ENCODE measurements at regions not wholly inside any gene's neighbourhood (a gene's known extent, or its start where the extent isn't known, plus 50 kb on each side); places are given as distances from the start of the nearest gene placed in this dataset.

DNA sequence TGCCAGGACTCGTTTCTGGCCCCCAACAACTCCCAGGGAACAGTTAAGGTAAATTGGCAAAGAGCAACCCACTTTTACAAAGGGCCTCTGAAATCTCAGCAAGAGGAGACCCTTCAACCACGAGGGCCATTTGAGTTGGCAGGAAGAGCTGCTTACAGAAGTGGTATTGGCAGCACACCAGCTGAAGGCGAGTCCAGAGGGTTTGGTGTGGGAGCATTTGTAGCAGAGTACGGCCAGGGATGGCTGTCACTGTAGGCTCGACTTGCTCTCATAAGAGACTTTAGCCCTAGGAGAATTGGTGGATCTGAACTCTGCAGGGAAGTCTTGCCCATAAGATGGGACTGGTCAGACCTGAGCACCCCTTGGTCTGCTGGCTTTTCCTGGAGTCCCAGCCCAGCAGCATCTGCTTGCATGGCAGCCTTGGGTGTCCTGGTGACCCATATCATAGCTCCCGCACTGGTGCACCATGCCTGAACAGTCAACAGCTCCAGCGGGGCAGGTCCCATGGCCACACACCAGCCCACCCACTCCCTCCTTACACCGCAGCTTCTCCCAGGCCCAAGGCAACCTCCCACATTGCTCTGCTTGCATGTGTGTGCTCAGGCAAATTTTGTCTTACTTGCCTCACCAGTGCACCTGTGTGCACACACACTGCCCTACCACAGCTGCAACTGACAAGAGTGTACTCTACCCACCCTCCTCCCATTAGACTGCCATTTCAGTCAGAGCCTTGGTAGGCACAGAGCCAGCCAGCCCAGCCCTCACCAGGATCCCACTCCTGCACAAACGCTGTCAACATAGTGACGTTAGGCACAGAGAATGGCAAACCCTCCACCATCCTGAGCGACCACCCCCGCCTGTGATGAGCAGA lies 861.6 kb upstream of the DPPA4 start:
- TF ChIP-seq, protein P1, sequence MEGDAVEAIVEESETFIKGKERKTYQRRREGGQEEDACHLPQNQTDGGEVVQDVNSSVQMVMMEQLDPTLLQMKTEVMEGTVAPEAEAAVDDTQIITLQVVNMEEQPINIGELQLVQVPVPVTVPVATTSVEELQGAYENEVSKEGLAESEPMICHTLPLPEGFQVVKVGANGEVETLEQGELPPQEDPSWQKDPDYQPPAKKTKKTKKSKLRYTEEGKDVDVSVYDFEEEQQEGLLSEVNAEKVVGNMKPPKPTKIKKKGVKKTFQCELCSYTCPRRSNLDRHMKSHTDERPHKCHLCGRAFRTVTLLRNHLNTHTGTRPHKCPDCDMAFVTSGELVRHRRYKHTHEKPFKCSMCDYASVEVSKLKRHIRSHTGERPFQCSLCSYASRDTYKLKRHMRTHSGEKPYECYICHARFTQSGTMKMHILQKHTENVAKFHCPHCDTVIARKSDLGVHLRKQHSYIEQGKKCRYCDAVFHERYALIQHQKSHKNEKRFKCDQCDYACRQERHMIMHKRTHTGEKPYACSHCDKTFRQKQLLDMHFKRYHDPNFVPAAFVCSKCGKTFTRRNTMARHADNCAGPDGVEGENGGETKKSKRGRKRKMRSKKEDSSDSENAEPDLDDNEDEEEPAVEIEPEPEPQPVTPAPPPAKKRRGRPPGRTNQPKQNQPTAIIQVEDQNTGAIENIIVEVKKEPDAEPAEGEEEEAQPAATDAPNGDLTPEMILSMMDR (IDR thresholded peaks at IDR 0.05), result no peak
- TF ChIP-seq POLR2A (IDR thresholded peaks at IDR 0.05), result no peak
